ENCODE measurements at regions not wholly inside any gene's neighbourhood (a gene's known extent, or its start where the extent isn't known, plus 50 kb on each side); places are given as distances from the start of the nearest gene placed in this dataset.

GRCh38 chr1:29513357-29513756 lies 277.0 kb downstream of the PTPRU start:
- TF ChIP-seq CTCF (IDR thresholded peaks at IDR 0.05) (peak in 3 of 6 experiments; percentile 34 to 56 (median 36)), POLR2AphosphoS5 (IDR thresholded peaks at IDR 0.05) (no peak), POLR2A (IDR thresholded peaks at IDR 0.05) (no peak)

Data from upper lobe of left lung (tissue), 4 donors.